Superior temporal gyrus (tissue), 1 donor: ENCODE measurements at regions not wholly inside any gene's neighbourhood (a gene's known extent, or its start where the extent isn't known, plus 50 kb on each side); places are given as distances from the start of the nearest gene placed in this dataset.

Experiments
- DNase-seq: peaks from one replicate; pipeline ENCODE4 v3.0.0-alpha.2; 2016; ENCODE audit errors: extremely low spot score

GRCh38 chr12:127507341-127507740 lies 759.6 kb upstream of the TMEM132C start:
- DNase-seq: no peak

- DNase-seq: no peak
These were observed 757.7 kb upstream of the TMEM132C start for GRCh38 chr12:127509066-127509778.

GRCh38 chr12:127515941-127516340 lies 751.0 kb upstream of the TMEM132C start:
- no peak for DNase-seq

GRCh38 chr12:127516467-127516866 lies 750.5 kb upstream of the TMEM132C start:
- no peak for DNase-seq

GRCh38 chr12:127519779-127520178 lies 747.2 kb upstream of the TMEM132C start:
- no peak for DNase-seq

- no peak for DNase-seq
These were observed 740.0 kb upstream of the TMEM132C start for GRCh38 chr12:127526925-127527324.

- no peak for DNase-seq
These were observed 738.4 kb upstream of the TMEM132C start for GRCh38 chr12:127528551-127528950.

- no peak for DNase-seq
These were observed 735.4 kb upstream of the TMEM132C start for GRCh38 chr12:127531542-127531941.

- no peak for DNase-seq
These were observed 733.6 kb upstream of the TMEM132C start for GRCh38 chr12:127533353-127533752.

- no peak for DNase-seq
These were observed 730.0 kb upstream of the TMEM132C start for GRCh38 chr12:127536833-127537428.

GRCh38 chr12:127538316-127538715 lies 728.7 kb upstream of the TMEM132C start:
- no peak for DNase-seq

GRCh38 chr12:127539226-127539858 lies 727.6 kb upstream of the TMEM132C start:
- DNase-seq: no peak

- no peak for DNase-seq
These were observed 724.6 kb upstream of the TMEM132C start for GRCh38 chr12:127542391-127542790.

- DNase-seq: no peak
These were observed 724.0 kb upstream of the TMEM132C start for GRCh38 chr12:127542931-127543330.

- DNase-seq: no peak
These were observed 720.1 kb upstream of the TMEM132C start for GRCh38 chr12:127546721-127547505.

GRCh38 chr12:127548123-127548553 lies 718.8 kb upstream of the TMEM132C start:
- DNase-seq: peak; percentile 15

- no peak for DNase-seq
These were observed 716.7 kb upstream of the TMEM132C start for GRCh38 chr12:127550271-127550670.

- DNase-seq: no peak
These were observed 714.1 kb upstream of the TMEM132C start for GRCh38 chr12:127552838-127553237.

GRCh38 chr12:127555071-127555470 lies 711.9 kb upstream of the TMEM132C start:
- DNase-seq: no peak

GRCh38 chr12:127556231-127556886 lies 710.6 kb upstream of the TMEM132C start:
- no peak for DNase-seq

GRCh38 chr12:127558361-127558760 lies 708.6 kb upstream of the TMEM132C start:
- DNase-seq: no peak
